ENCODE measurements at regions not wholly inside any gene's neighbourhood (a gene's known extent, or its start where the extent isn't known, plus 50 kb on each side); places are given as distances from the start of the nearest gene placed in this dataset.
A peak's percentile ranks its signal among the peaks of the same experiment; 100 is the strongest.

- no peak overlapping the region for H3K4me2 ChIP-seq (ENCODE audit: low read length)
- peaks cover 16% of the 10 kb centered on the region for H3K9me3 ChIP-seq (ENCODE audit: low read length)
- H3K9me2 ChIP-seq (ENCODE audit: insufficient read depth, low read length): no peaks in the 10 kb centered on the region
- CTCF ChIA-PET (ENCODE audit: unreplicated experiment): no interaction called here
- no peak for DNase-seq (ENCODE audit: low spot score)
- no TSS peak for BruUV-seq (replicated peaks)
- POLR2A ChIA-PET: interaction anchor here (1.0 kb wide), 1 partner anchor 157 kb away, joined by 3 read pairs; no protein-coding TSS in a partner anchor
- peak overlapping the region; percentile 46 for H2AFZ ChIP-seq (ENCODE audit: low read length)
- no peaks in the 10 kb centered on the region for H3K36me3 ChIP-seq (ENCODE audit: insufficient read depth, low read length)
- H3K4me3 ChIP-seq (ENCODE audit: low read depth, low read length, poor library complexity, severe bottlenecking): no peak overlapping the region
- no peaks in the 10 kb centered on the region for H4K20me1 ChIP-seq (ENCODE audit: insufficient read depth, low read length)
- no peak for TF ChIP-seq CTCF (conservative IDR thresholded peaks at IDR 0.05; ENCODE audit: low read length)
- no peaks in the 10 kb centered on the region for H3K79me2 ChIP-seq (ENCODE audit: insufficient read depth, low read depth, low read length)
- no peak overlapping the region for H3K27ac ChIP-seq (ENCODE audit: low read depth, low read length, poor library complexity, severe bottlenecking)
- intact Hi-C loops (cut with micrococcal nuclease; ENCODE audit: unreplicated experiment): no loop called here
- H3K4me1 ChIP-seq (ENCODE audit: insufficient read depth, low read length, poor library complexity, severe bottlenecking): peaks cover 37% of the 10 kb centered on the region
Observed at GRCh38 chr2:136363900-136364299, 246.0 kb upstream of the CXCR4 start.

GRCh38 chr2:136363470-136363869, 245.5 kb upstream of the CXCR4 start:
- ChIA-PET CTCF (ENCODE audit: unreplicated experiment) (no interaction called here), POLR2A (interaction anchor here (1.0 kb wide), 1 partner anchor 156 kb away, joined by 3 read pairs; no protein-coding TSS in a partner anchor)
- H3K9me3 ChIP-seq (ENCODE audit: low read length): peaks cover 12% of the 10 kb centered on the region
- TF ChIP-seq CTCF (conservative IDR thresholded peaks at IDR 0.05; ENCODE audit: low read length) (no peak), EZH2phosphoT487 (IDR thresholded peaks at IDR 0.05; ENCODE audit: borderline replicate concordance, low read depth, low read length) (no peak)
- no TSS peak for BruUV-seq (replicated peaks)
- no peaks in the 10 kb centered on the region for H4K20me1 ChIP-seq (ENCODE audit: insufficient read depth, low read length)
- H3K9me2 ChIP-seq (ENCODE audit: insufficient read depth, low read length): no peaks in the 10 kb centered on the region
- no peaks in the 10 kb centered on the region for H3K36me3 ChIP-seq (ENCODE audit: insufficient read depth, low read length)
- H2AFZ ChIP-seq (ENCODE audit: low read length): peak overlapping the region; percentile 46
- no peak overlapping the region for H3K27ac ChIP-seq (ENCODE audit: low read depth, low read length, poor library complexity, severe bottlenecking)
- H3K4me2 ChIP-seq (ENCODE audit: low read length): no peak overlapping the region
- no peaks in the 10 kb centered on the region for H3K79me2 ChIP-seq (ENCODE audit: insufficient read depth, low read depth, low read length)
- intact Hi-C loops (cut with micrococcal nuclease; ENCODE audit: unreplicated experiment): no loop called here
- DNase-seq (ENCODE audit: low spot score): no peak
- no peak overlapping the region for H3K4me3 ChIP-seq (ENCODE audit: low read depth, low read length, poor library complexity, severe bottlenecking)
- peaks cover 42% of the 10 kb centered on the region for H3K4me1 ChIP-seq (ENCODE audit: insufficient read depth, low read length, poor library complexity, severe bottlenecking)

GRCh38 chr2:136362676-136363390, 244.9 kb upstream of the CXCR4 start:
- intact Hi-C loops (cut with micrococcal nuclease; ENCODE audit: unreplicated experiment): no loop called here
- Histone ChIP-seq H3K4me1 (ENCODE audit: insufficient read depth, low read length, poor library complexity, severe bottlenecking) (peaks cover 45% of the 10 kb centered on the region), H3K79me2 (ENCODE audit: insufficient read depth, low read depth, low read length) (no peaks in the 10 kb centered on the region), H2AFZ (ENCODE audit: low read length) (peak overlapping the region; percentile 46; the same call in 1 of the 2 replicates), H4K20me1 (ENCODE audit: insufficient read depth, low read length) (no peaks in the 10 kb centered on the region), H3K27ac (ENCODE audit: low read depth, low read length, poor library complexity, severe bottlenecking) (no peak overlapping the region), H3K4me3 (ENCODE audit: low read depth, low read length, poor library complexity, severe bottlenecking) (no peak overlapping the region), H3K4me2 (ENCODE audit: low read length) (no peak overlapping the region), H3K36me3 (ENCODE audit: insufficient read depth, low read length) (no peaks in the 10 kb centered on the region), H3K9me3 (ENCODE audit: low read length) (peaks cover 5% of the 10 kb centered on the region; the same call in 1 of the 2 replicates), H3K9me2 (ENCODE audit: insufficient read depth, low read length) (no peaks in the 10 kb centered on the region)
- no peak for DNase-seq (ENCODE audit: low spot score)
- TF ChIP-seq CTCF (conservative IDR thresholded peaks at IDR 0.05; ENCODE audit: low read length): no peak
- POLR2A ChIA-PET: interaction anchor here (0.8 kb wide), 1 partner anchor 9 kb away, joined by 4 read pairs; no protein-coding TSS in a partner anchor
- no TSS peak for BruUV-seq (replicated peaks)
- CTCF ChIA-PET (ENCODE audit: unreplicated experiment): no interaction called here
